HCT116 (cell line): ENCODE measurements at regions not wholly inside any gene's neighbourhood (a gene's known extent, or its start where the extent isn't known, plus 50 kb on each side); places are given as distances from the start of the nearest gene placed in this dataset.

Experiments used
- ATAC-seq: fragments of 200-7000 bp; cut with Tn5 transposase; 2 replicates; pipeline ENCODE4 v1.9.1; 2020; ENCODE audit warnings: mild to moderate bottlenecking, moderate library complexity
- BruUV-seq: library from RNA; stranded (reverse); fragments of 400-500 nt; replicated peaks from 2 replicates; lab custom pipeline; 2021; lab: Mats Ljungman, UMichigan
- CTCF ChIA-PET: fragments of 300-600 bp; sonication (Branson Sonifier 250); formaldehyde crosslinking; loops from one replicate; lab custom pipeline; 2021; ENCODE audit warnings: antibody characterized with exemption; lab: Charles Lee
- POLR2A ChIA-PET: fragments of 300-600, 350-600 bp; sonication (Branson Sonifier 250); formaldehyde crosslinking; loops from one replicate; lab custom pipeline; 2021; ENCODE audit warnings: antibody characterized with exemption; lab: Charles Lee
- RAD21 ChIA-PET, 2 experiments: fragments of 300-600 bp; sonication (Branson Sonifier 250); formaldehyde crosslinking; loops; one replicate each; lab custom pipeline; 2023; ENCODE audit warnings: low total read pairs in 2 of 2; ENCODE audit not compliant: uncharacterized antibody in 2 of 2, unreplicated experiment in 2 of 2, low non-redundant PET in 1 of 2; lab: Charles Lee
- DNase-seq: peaks from one replicate; pipeline ENCODE4 v3.0.0-alpha.2; 2010; ENCODE audit warnings: low read depth, low spot score
- H2AFZ ChIP-seq: fragments of 200-600 bp; shearing (Covaris generic), sonication (generic); 2 replicates; pipeline ENCODE4 v1.6.1; 2017; ENCODE audit warnings: low read depth, mixed run types, mixed read lengths, antibody characterized with exemption, low read length; ENCODE audit not compliant: poor library complexity, severe bottlenecking
- H3K27ac ChIP-seq: 2 replicates; pipeline ENCODE4 v1.5.1; 2012; ENCODE audit warnings: low read depth, low read length
- H3K27me3 ChIP-seq: fragments of 200-600 bp; sonication (generic); 2 replicates; pipeline ENCODE4 v1.6.1; 2016; ENCODE audit warnings: mixed run types, low read length, mixed read lengths; ENCODE audit not compliant: insufficient read depth
- H3K36me3 ChIP-seq, 2 experiments: fragments of 200-500 bp in 1 of 2; fragments of 200-600 bp in 1 of 2; sonication (Bioruptor generic) in 1 of 2; sonication (generic) in 1 of 2; 2 replicates each; pipeline versions ENCODE4 v1.5.1 to v1.6.1; 2014 to 2016; ENCODE audit warnings: low read length in 2 of 2, inconsistent platforms in 1 of 2, mixed read lengths in 1 of 2, mixed run types in 1 of 2; ENCODE audit not compliant: insufficient read depth in 2 of 2, control insufficient read depth in 1 of 2
- H3K4me1 ChIP-seq, 2 experiments: fragments of 200-600 bp in 1 of 2; sonication (generic) in 1 of 2; 2 replicates each; pipeline versions ENCODE4 v1.5.1 to v1.6.1; 2012 to 2017; ENCODE audit warnings: low read length in 2 of 2, inconsistent platforms in 1 of 2, mild to moderate bottlenecking in 1 of 2, mixed read lengths in 1 of 2, mixed run types in 1 of 2, moderate library complexity in 1 of 2; ENCODE audit not compliant: insufficient read depth in 2 of 2, control insufficient read depth in 1 of 2
- H3K4me2 ChIP-seq: fragments of 200-600 bp; sonication (generic); 2 replicates; pipeline ENCODE4 v1.6.1; 2017; ENCODE audit warnings: mixed run types, low read length, mixed read lengths
- H3K4me3 ChIP-seq, 2 experiments: fragments of 200-600 bp in 1 of 2; sonication (generic) in 1 of 2; replicated peaks in 1 of 2; 2 replicates each; pipeline ENCODE4 v1.5.1; 2011 to 2016; ENCODE audit warnings: low read length in 2 of 2, control low read depth in 1 of 2, low read depth in 1 of 2, mild to moderate bottlenecking in 1 of 2, mixed read lengths in 1 of 2, mixed run types in 1 of 2
- H3K79me2 ChIP-seq: fragments of 200-600 bp; sonication (generic); 2 replicates; pipeline ENCODE4 v1.6.1; 2017; ENCODE audit warnings: mild to moderate bottlenecking, mixed run types, low read length, moderate library complexity, mixed read lengths; ENCODE audit not compliant: insufficient read depth
- H3K9ac ChIP-seq: fragments of 200-600 bp; sonication (generic); 2 replicates; pipeline ENCODE4 v1.6.1; 2016; ENCODE audit warnings: low read length, mixed read lengths
- H3K9me2 ChIP-seq: fragments of 200-600 bp; sonication (generic), shearing (Covaris generic); 2 replicates; pipeline ENCODE4 v1.6.1; 2017; ENCODE audit warnings: mixed run types, mild to moderate bottlenecking, moderate library complexity; ENCODE audit not compliant: insufficient read depth
- H3K9me3 ChIP-seq, 2 experiments: fragments of 200-500 bp in 1 of 2; fragments of 200-600 bp in 1 of 2; sonication (Bioruptor generic) in 1 of 2; sonication (generic) in 1 of 2; 2 replicates each; pipeline ENCODE4 v1.6.1; 2014 to 2017; ENCODE audit warnings: low read length in 2 of 2, mixed read lengths in 2 of 2, inconsistent platforms in 1 of 2, low read depth in 1 of 2, mild to moderate bottlenecking in 1 of 2, mixed run types in 1 of 2, moderate library complexity in 1 of 2; ENCODE audit not compliant: control insufficient read depth in 1 of 2, insufficient read depth in 1 of 2
- H4K20me1 ChIP-seq: fragments of 200-600 bp; sonication (generic), shearing (Covaris generic); 2 replicates; pipeline ENCODE4 v1.6.1; 2017; ENCODE audit warnings: mixed run types, mild to moderate bottlenecking, moderate library complexity; ENCODE audit not compliant: insufficient read depth
- CBX3 ChIP-seq: IDR thresholded peaks from 2 replicates; pipeline ENCODE4 v1.6.1; 2012; ENCODE audit warnings: low read depth
- CEBPB ChIP-seq: IDR thresholded peaks from 2 replicates; pipeline ENCODE4 v1.6.1; 2012; ENCODE audit warnings: low read depth
- CTCF ChIP-seq, 3 experiments: fragments of 200-600 bp in 1 of 3; sonication (generic) in 1 of 3; IDR thresholded peaks in 2 of 3; conservative IDR thresholded peaks in 1 of 3; 2 replicates each; pipeline ENCODE4 v1.5.1; 2012 to 2017; ENCODE audit warnings: low read depth in 2 of 3, low read length in 2 of 3, antibody characterized with exemption in 1 of 3, borderline replicate concordance in 1 of 3, control low read depth in 1 of 3, mild to moderate bottlenecking in 1 of 3, mixed read lengths in 1 of 3, mixed run types in 1 of 3, moderate library complexity in 1 of 3; ENCODE audit not compliant: insufficient read depth in 1 of 3
- EGR1 ChIP-seq: IDR thresholded peaks from 2 replicates; pipeline ENCODE4 v1.6.1; 2012; ENCODE audit warnings: low read depth
- POLR2A ChIP-seq: IDR thresholded peaks from 2 replicates; pipeline ENCODE4 v1.7.0; 2011; ENCODE audit warnings: borderline replicate concordance; ENCODE audit not compliant: insufficient read depth, insufficient read length; ENCODE audit errors: extremely low read depth
- POLR2AphosphoS5 ChIP-seq: IDR thresholded peaks from 2 replicates; pipeline ENCODE4 v1.6.1; 2011; ENCODE audit warnings: mild to moderate bottlenecking, low read depth, low read length, moderate library complexity
- RAD21 ChIP-seq: IDR thresholded peaks from 2 replicates; pipeline ENCODE4 v1.6.1; 2012; ENCODE audit warnings: low read depth, mild to moderate bottlenecking
- REST ChIP-seq: IDR thresholded peaks from 2 replicates; pipeline ENCODE4 v1.6.1; 2012; ENCODE audit warnings: low read depth
- SIN3A ChIP-seq: IDR thresholded peaks from 2 replicates; pipeline ENCODE4 v1.6.1; 2012; ENCODE audit warnings: low read depth
- SP1 ChIP-seq: IDR thresholded peaks from 2 replicates; pipeline ENCODE4 v1.6.1; 2012; ENCODE audit warnings: low read depth
- SRF ChIP-seq: IDR thresholded peaks from 2 replicates; pipeline ENCODE4 v1.6.1; 2012; ENCODE audit warnings: low read depth
- ZFX ChIP-seq: fragments of 450-650 bp; IDR thresholded peaks from 2 replicates; pipeline ENCODE4 v1.6.1; 2017
- intact Hi-C: fragments of 100-400 bp; cut with micrococcal nuclease; formaldehyde crosslinking; loops from 2 replicates; pipeline ENCODE4 v1.10.0; 2022
- TF ChIP-seq, protein P1 (sequence below): IDR thresholded peaks from 2 replicates; pipeline ENCODE4 v1.6.1; 2012

DNA sequence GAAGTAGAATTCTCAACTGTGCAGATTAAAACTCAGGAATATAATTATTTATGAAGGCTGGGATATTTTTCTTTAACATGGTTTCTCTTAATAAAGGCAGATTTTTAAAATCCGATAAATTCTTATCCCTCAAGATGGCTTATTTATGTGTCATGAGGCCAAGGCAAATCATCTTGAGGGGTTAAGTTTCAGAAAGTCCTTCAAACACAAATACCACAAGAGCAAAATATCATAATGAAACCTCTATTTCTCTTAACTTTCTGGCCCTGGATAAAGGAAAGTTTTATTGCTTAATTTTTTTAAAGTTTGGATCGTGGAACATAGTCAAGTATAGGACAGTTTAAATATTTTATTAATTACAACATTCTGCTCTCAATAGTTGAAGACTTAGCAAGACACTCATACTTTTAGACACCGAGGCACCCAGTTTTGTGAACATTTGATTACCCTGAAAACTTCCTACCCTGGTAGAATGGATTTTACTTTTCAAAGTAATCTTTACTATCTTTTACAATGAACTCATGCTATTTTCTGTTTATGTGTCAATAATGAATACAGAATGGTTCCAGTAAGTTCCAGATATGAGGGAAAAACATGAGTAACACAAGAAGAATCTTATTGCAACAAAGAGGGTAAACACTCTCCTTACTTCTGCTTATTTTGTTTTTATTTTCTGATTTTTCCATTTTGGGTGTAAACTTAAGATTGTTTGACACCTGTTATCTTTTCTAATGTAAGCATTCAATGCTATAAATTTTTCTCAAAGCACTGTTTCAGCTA, 200.7 kb upstream of the IL15 start:
- CTCF ChIA-PET: no interaction called here
- ATAC-seq: no peak
- Histone ChIP-seq H3K9ac (no peak overlapping the region), H3K9me2 (no peaks in the 10 kb centered on the region), H3K27me3 (no peaks in the 10 kb centered on the region), H3K4me1 (no peaks in the 10 kb centered on the region)
- TF ChIP-seq CEBPB (no peak), EGR1 (no peak), CBX3 (no peak), ZFX (no peak), CTCF (IDR thresholded peaks at IDR 0.05 in 2 of 3, conservative IDR thresholded peaks at IDR 0.05 in 1 of 3; ENCODE audit: borderline replicate concordance in 1 of 3, insufficient read depth in 1 of 3, low read depth in 2 of 3, low read length in 2 of 3) (no peak), POLR2AphosphoS5 (no peak), REST (no peak), POLR2A (no peak), SIN3A (no peak), RAD21 (no peak), SRF (no peak), SP1 (no peak)
- TF ChIP-seq, protein P1, sequence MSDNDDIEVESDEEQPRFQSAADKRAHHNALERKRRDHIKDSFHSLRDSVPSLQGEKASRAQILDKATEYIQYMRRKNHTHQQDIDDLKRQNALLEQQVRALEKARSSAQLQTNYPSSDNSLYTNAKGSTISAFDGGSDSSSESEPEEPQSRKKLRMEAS: no peak
- TF ChIP-seq, all 23 proteins: peak for 0
- no peaks in the 10 kb centered on the region for H4K20me1 ChIP-seq
- ChIA-PET RAD21 (no interaction called here), POLR2A (no interaction called here)
- H2AFZ ChIP-seq: no peak overlapping the region
- no peaks in the 10 kb centered on the region for H3K36me3 ChIP-seq
- BruUV-seq: no TSS peak
- no peak overlapping the region for H3K4me3 ChIP-seq
- H3K79me2 ChIP-seq: no peaks in the 10 kb centered on the region
- no peaks in the 10 kb centered on the region for H3K9me3 ChIP-seq
- no peak overlapping the region for H3K4me2 ChIP-seq
- no peak overlapping the region for H3K27ac ChIP-seq
- no peak for DNase-seq
- intact Hi-C loops: no loop called here
